Dendritic cell treated with granulocyte-macrophage colony-stimulating factor and Interleukin-4, amounts not matched to agents 40 ng/mL and 50 ng/mL, for 4 days (primary cell): ENCODE measurements at regions not wholly inside any gene's neighbourhood (a gene's known extent, or its start where the extent isn't known, plus 50 kb on each side); places are given as distances from the start of the nearest gene placed in this dataset.
A peak's percentile ranks its signal among the peaks of the same experiment; 100 is the strongest.
"Not testable (repeated sequence)": the region's sequence is repeated elsewhere in the genome, so short reads cannot be mapped to it uniquely, and the experiment has no call there.

Experiments used
- H3K27ac Mint-ChIP-seq: one replicate; pipeline ENCODE4 v1.8.0; 2022; ENCODE audit warnings: mild to moderate bottlenecking, mixed read lengths
- H3K27me3 Mint-ChIP-seq: one replicate; pipeline ENCODE4 v1.8.0; 2022; ENCODE audit warnings: mild to moderate bottlenecking, mixed read lengths
- H3K36me3 Mint-ChIP-seq: one replicate; pipeline ENCODE4 v1.8.0; 2022; ENCODE audit warnings: low read depth, mixed read lengths
- H3K4me1 Mint-ChIP-seq: one replicate; pipeline ENCODE4 v1.8.0; 2022; ENCODE audit warnings: low read depth, mixed read lengths
- H3K4me3 Mint-ChIP-seq: one replicate; pipeline ENCODE4 v1.8.0; 2022; ENCODE audit warnings: mild to moderate bottlenecking, moderate library complexity, mixed read lengths
- H3K9me3 Mint-ChIP-seq: one replicate; pipeline ENCODE4 v1.8.0; 2022; ENCODE audit warnings: mixed read lengths
- intact Hi-C: fragments of 100-400 bp; cut with micrococcal nuclease; formaldehyde crosslinking; loops from one replicate; pipeline ENCODE4 v1.15.0; 2022

GRCh38 chr2:107693604-107694003 is 133.1 kb upstream of the RGPD4 start:
- no peaks in the 10 kb centered on the region for H3K9me3 Mint-ChIP-seq
- no peak overlapping the region for H3K27ac Mint-ChIP-seq
- no peaks in the 10 kb centered on the region for H3K4me1 Mint-ChIP-seq
- no peaks in the 10 kb centered on the region for H3K36me3 Mint-ChIP-seq
- intact Hi-C loops, result no loop called here
- no peak overlapping the region for H3K4me3 Mint-ChIP-seq
- no peaks in the 10 kb centered on the region for H3K27me3 Mint-ChIP-seq

GRCh38 chr2:107694667-107695066 is 132.0 kb upstream of the RGPD4 start:
- intact Hi-C loops, result no loop called here
- Mint-ChIP-seq H3K4me3 (no peak overlapping the region), H3K36me3 (no peaks in the 10 kb centered on the region), H3K27ac (no peak overlapping the region), H3K4me1 (no peaks in the 10 kb centered on the region), H3K9me3 (no peaks in the 10 kb centered on the region), H3K27me3 (no peaks in the 10 kb centered on the region)

GRCh38 chr2:107697385-107697784 is 129.3 kb upstream of the RGPD4 start:
- H3K27ac Mint-ChIP-seq, result no peak overlapping the region
- intact Hi-C loops, result no loop called here
- H3K36me3 Mint-ChIP-seq, result no peaks in the 10 kb centered on the region
- no peak overlapping the region for H3K4me3 Mint-ChIP-seq
- no peaks in the 10 kb centered on the region for H3K9me3 Mint-ChIP-seq
- H3K4me1 Mint-ChIP-seq, result no peaks in the 10 kb centered on the region
- no peaks in the 10 kb centered on the region for H3K27me3 Mint-ChIP-seq

- no peaks in the 10 kb centered on the region for H3K4me1 Mint-ChIP-seq
- H3K9me3 Mint-ChIP-seq, result no peaks in the 10 kb centered on the region
- H3K36me3 Mint-ChIP-seq, result no peaks in the 10 kb centered on the region
- no peak overlapping the region for H3K27ac Mint-ChIP-seq
- H3K27me3 Mint-ChIP-seq, result no peaks in the 10 kb centered on the region
- intact Hi-C loops, result no loop called here
- no peak overlapping the region for H3K4me3 Mint-ChIP-seq
These were observed 127.8 kb upstream of the RGPD4 start for GRCh38 chr2:107698861-107699260.

GRCh38 chr2:107700073-107700472 is 126.6 kb upstream of the RGPD4 start:
- H3K4me1 Mint-ChIP-seq, result no peaks in the 10 kb centered on the region
- H3K4me3 Mint-ChIP-seq, result no peak overlapping the region
- H3K27me3 Mint-ChIP-seq, result no peaks in the 10 kb centered on the region
- intact Hi-C loops, result no loop called here
- no peaks in the 10 kb centered on the region for H3K9me3 Mint-ChIP-seq
- no peaks in the 10 kb centered on the region for H3K36me3 Mint-ChIP-seq
- H3K27ac Mint-ChIP-seq, result no peak overlapping the region

GRCh38 chr2:107711941-107712340 is 114.8 kb upstream of the RGPD4 start:
- no peaks in the 10 kb centered on the region for H3K36me3 Mint-ChIP-seq
- H3K4me1 Mint-ChIP-seq, result peaks cover 6% of the 10 kb centered on the region
- no peak overlapping the region for H3K27ac Mint-ChIP-seq
- no peak overlapping the region for H3K4me3 Mint-ChIP-seq
- no peaks in the 10 kb centered on the region for H3K27me3 Mint-ChIP-seq
- intact Hi-C loops, result no loop called here
- H3K9me3 Mint-ChIP-seq, result no peaks in the 10 kb centered on the region

GRCh38 chr2:107712857-107713256 is 113.8 kb upstream of the RGPD4 start:
- Mint-ChIP-seq H3K27ac (no peak overlapping the region), H3K36me3 (no peaks in the 10 kb centered on the region), H3K4me1 (peaks cover 6% of the 10 kb centered on the region), H3K4me3 (peak overlapping the region; percentile 64), H3K9me3 (no peaks in the 10 kb centered on the region), H3K27me3 (no peaks in the 10 kb centered on the region)
- intact Hi-C loops, result no loop called here

GRCh38 chr2:107717661-107718060 is 109.0 kb upstream of the RGPD4 start:
- Mint-ChIP-seq H3K27me3 (no peaks in the 10 kb centered on the region), H3K4me1 (peaks cover 5% of the 10 kb centered on the region), H3K27ac (no peak overlapping the region), H3K4me3 (no peak overlapping the region), H3K36me3 (no peaks in the 10 kb centered on the region), H3K9me3 (no peaks in the 10 kb centered on the region)
- intact Hi-C loops, result no loop called here

- Mint-ChIP-seq H3K27me3 (no peaks in the 10 kb centered on the region), H3K9me3 (no peaks in the 10 kb centered on the region), H3K4me3 (no peak overlapping the region), H3K27ac (no peak overlapping the region), H3K36me3 (no peaks in the 10 kb centered on the region), H3K4me1 (no peaks in the 10 kb centered on the region)
- intact Hi-C loops, result no loop called here
These were observed 107.6 kb upstream of the RGPD4 start for GRCh38 chr2:107719141-107719540.

- Mint-ChIP-seq H3K27me3 (no peaks in the 10 kb centered on the region), H3K4me1 (no peaks in the 10 kb centered on the region), H3K36me3 (no peaks in the 10 kb centered on the region), H3K4me3 (no peak overlapping the region), H3K9me3 (peaks cover 3% of the 10 kb centered on the region), H3K27ac (no peak overlapping the region)
- intact Hi-C loops, result no loop called here
These were observed 106.9 kb upstream of the RGPD4 start for GRCh38 chr2:107719836-107720235.

- Mint-ChIP-seq H3K27ac (no peak overlapping the region), H3K4me1 (no peaks in the 10 kb centered on the region), H3K36me3 (no peaks in the 10 kb centered on the region), H3K27me3 (no peaks in the 10 kb centered on the region), H3K4me3 (no peak overlapping the region), H3K9me3 (peaks cover 5% of the 10 kb centered on the region)
- intact Hi-C loops, result no loop called here
These were observed 105.5 kb upstream of the RGPD4 start for GRCh38 chr2:107721178-107721577.

- intact Hi-C loops, result no loop called here
- Mint-ChIP-seq H3K4me1 (no peaks in the 10 kb centered on the region), H3K27ac (no peak overlapping the region), H3K36me3 (no peaks in the 10 kb centered on the region), H3K27me3 (no peaks in the 10 kb centered on the region), H3K9me3 (peaks cover 5% of the 10 kb centered on the region), H3K4me3 (no peak overlapping the region)
These were observed 105.1 kb upstream of the RGPD4 start for GRCh38 chr2:107721586-107721985.

GRCh38 chr2:107725824-107726223 is 100.9 kb upstream of the RGPD4 start:
- H3K9me3 Mint-ChIP-seq, H3K27me3 Mint-ChIP-seq, H3K27ac Mint-ChIP-seq, H3K36me3 Mint-ChIP-seq, H3K4me1 Mint-ChIP-seq, H3K4me3 Mint-ChIP-seq, intact Hi-C loops: not testable (repeated sequence)

GRCh38 chr2:107727318-107727717 is 99.4 kb upstream of the RGPD4 start:
- no peak overlapping the region for H3K4me3 Mint-ChIP-seq
- intact Hi-C loops, result no loop called here
- H3K27ac Mint-ChIP-seq, result no peak overlapping the region
- no peaks in the 10 kb centered on the region for H3K4me1 Mint-ChIP-seq
- H3K36me3 Mint-ChIP-seq, result no peaks in the 10 kb centered on the region
- peaks cover 5% of the 10 kb centered on the region for H3K9me3 Mint-ChIP-seq
- no peaks in the 10 kb centered on the region for H3K27me3 Mint-ChIP-seq

- intact Hi-C loops, result no loop called here
- H3K4me1 Mint-ChIP-seq, result no peaks in the 10 kb centered on the region
- no peaks in the 10 kb centered on the region for H3K36me3 Mint-ChIP-seq
- peaks cover 5% of the 10 kb centered on the region for H3K9me3 Mint-ChIP-seq
- H3K27me3 Mint-ChIP-seq, result no peaks in the 10 kb centered on the region
- H3K27ac Mint-ChIP-seq, result no peak overlapping the region
- no peak overlapping the region for H3K4me3 Mint-ChIP-seq
These were observed 98.1 kb upstream of the RGPD4 start for GRCh38 chr2:107728586-107728985.

GRCh38 chr2:107729440-107729839 is 97.3 kb upstream of the RGPD4 start:
- Mint-ChIP-seq H3K36me3 (no peaks in the 10 kb centered on the region), H3K27ac (no peak overlapping the region), H3K9me3 (peaks cover 5% of the 10 kb centered on the region), H3K4me1 (no peaks in the 10 kb centered on the region), H3K4me3 (no peak overlapping the region), H3K27me3 (no peaks in the 10 kb centered on the region)
- intact Hi-C loops, result no loop called here
